Stimulated activated effector memory CD8-positive, alpha-beta T cell treated with anti-CD3 and anti-CD28 coated beads, Interleukin-12 subunit alpha, Interleukin-12 subunit beta, amount 100 ng/mL, for 72 hours (primary cell): ENCODE measurements at regions not wholly inside any gene's neighbourhood (a gene's known extent, or its start where the extent isn't known, plus 50 kb on each side); places are given as distances from the start of the nearest gene placed in this dataset.
A peak's percentile ranks its signal among the peaks of the same experiment; 100 is the strongest.

Source experiments
- ATAC-seq: fragments of 150-1000 bp; cut with Tn5 transposase; 2 replicates; pipeline ENCODE4 v1.10.0; 2021
- DNase-seq, 2 donors: peaks; one replicate each; pipeline ENCODE4 v3.0.0; 2021 to 2022; ENCODE audit warnings: low spot score in 2 of 2
- H3K27ac Mint-ChIP-seq: one replicate; pipeline ENCODE4 v1.8.0; 2022; ENCODE audit warnings: mild to moderate bottlenecking, mixed read lengths
- H3K36me3 Mint-ChIP-seq: one replicate; pipeline ENCODE4 v1.8.0; 2022; ENCODE audit warnings: mild to moderate bottlenecking, mixed read lengths
- H3K4me1 Mint-ChIP-seq: one replicate; pipeline ENCODE4 v1.8.0; 2022; ENCODE audit warnings: mixed read lengths
- H3K4me3 Mint-ChIP-seq: one replicate; pipeline ENCODE4 v1.8.0; 2022; ENCODE audit warnings: mild to moderate bottlenecking, mixed read lengths
- H3K9me3 Mint-ChIP-seq: one replicate; pipeline ENCODE4 v1.8.0; 2022; ENCODE audit warnings: mixed read lengths

- no peak for DNase-seq
- no peak for ATAC-seq
- Mint-ChIP-seq H3K4me1 (no peaks in the 10 kb centered on the region), H3K9me3 (no peaks in the 10 kb centered on the region), H3K27ac (no peak overlapping the region), H3K36me3 (no peaks in the 10 kb centered on the region), H3K4me3 (no peak overlapping the region)
These were observed 203.2 kb upstream of the GAP43 start for GRCh38 chr3:115420086-115420485.

- Mint-ChIP-seq H3K9me3 (no peaks in the 10 kb centered on the region), H3K4me1 (no peaks in the 10 kb centered on the region), H3K36me3 (no peaks in the 10 kb centered on the region), H3K4me3 (no peak overlapping the region), H3K27ac (no peak overlapping the region)
- DNase-seq (no peak), ATAC-seq (no peak)
These were observed 200.1 kb upstream of the GAP43 start for GRCh38 chr3:115423170-115423569.

GRCh38 chr3:115428841-115429240, 194.5 kb upstream of the GAP43 start:
- no peak overlapping the region for H3K4me3 Mint-ChIP-seq
- ATAC-seq = no peak
- no peaks in the 10 kb centered on the region for H3K9me3 Mint-ChIP-seq
- no peak for DNase-seq
- H3K4me1 Mint-ChIP-seq = no peaks in the 10 kb centered on the region
- H3K27ac Mint-ChIP-seq = no peak overlapping the region
- no peaks in the 10 kb centered on the region for H3K36me3 Mint-ChIP-seq

GRCh38 chr3:115436767-115437301, 186.5 kb upstream of the GAP43 start:
- no peak for DNase-seq

GRCh38 chr3:115438799-115439198, 184.5 kb upstream of the GAP43 start:
- DNase-seq (no peak), ATAC-seq (no peak)
- H3K36me3 Mint-ChIP-seq = no peaks in the 10 kb centered on the region
- H3K27ac Mint-ChIP-seq = no peak overlapping the region
- H3K4me3 Mint-ChIP-seq = no peak overlapping the region
- no peaks in the 10 kb centered on the region for H3K9me3 Mint-ChIP-seq
- H3K4me1 Mint-ChIP-seq = no peaks in the 10 kb centered on the region

More at GRCh38 chr3:115436767-115437301, 186.5 kb upstream of the GAP43 start:
- no peaks in the 10 kb centered on the region for H3K4me1 Mint-ChIP-seq
- H3K9me3 Mint-ChIP-seq = no peaks in the 10 kb centered on the region
- H3K36me3 Mint-ChIP-seq = no peaks in the 10 kb centered on the region
- no peak overlapping the region for H3K27ac Mint-ChIP-seq
- no peak overlapping the region for H3K4me3 Mint-ChIP-seq
- peak; percentile 24 for ATAC-seq

GRCh38 chr3:115445559-115445958, 177.8 kb upstream of the GAP43 start:
- no peaks in the 10 kb centered on the region for H3K9me3 Mint-ChIP-seq
- no peak overlapping the region for H3K4me3 Mint-ChIP-seq
- no peaks in the 10 kb centered on the region for H3K4me1 Mint-ChIP-seq
- H3K27ac Mint-ChIP-seq = no peak overlapping the region
- no peak for ATAC-seq
- H3K36me3 Mint-ChIP-seq = no peaks in the 10 kb centered on the region
- no peak for DNase-seq

GRCh38 chr3:115448851-115449250, 174.5 kb upstream of the GAP43 start:
- H3K36me3 Mint-ChIP-seq = no peaks in the 10 kb centered on the region
- ATAC-seq = no peak
- H3K4me3 Mint-ChIP-seq = no peak overlapping the region
- H3K9me3 Mint-ChIP-seq = no peaks in the 10 kb centered on the region
- no peaks in the 10 kb centered on the region for H3K4me1 Mint-ChIP-seq
- no peak overlapping the region for H3K27ac Mint-ChIP-seq
- no peak for DNase-seq

GRCh38 chr3:115450036-115450435, 173.3 kb upstream of the GAP43 start:
- ATAC-seq (no peak), DNase-seq (no peak)
- Mint-ChIP-seq H3K9me3 (no peaks in the 10 kb centered on the region), H3K27ac (no peak overlapping the region), H3K36me3 (no peaks in the 10 kb centered on the region), H3K4me1 (no peaks in the 10 kb centered on the region), H3K4me3 (no peak overlapping the region)

- Mint-ChIP-seq H3K9me3 (no peaks in the 10 kb centered on the region), H3K36me3 (no peaks in the 10 kb centered on the region), H3K4me3 (no peak overlapping the region), H3K27ac (no peak overlapping the region), H3K4me1 (no peaks in the 10 kb centered on the region)
- ATAC-seq (no peak), DNase-seq (no peak)
These were observed 159.3 kb upstream of the GAP43 start for GRCh38 chr3:115464036-115464435.

GRCh38 chr3:115469649-115470048, 153.7 kb upstream of the GAP43 start:
- Mint-ChIP-seq H3K4me1 (no peaks in the 10 kb centered on the region), H3K27ac (no peak overlapping the region), H3K9me3 (no peaks in the 10 kb centered on the region), H3K36me3 (no peaks in the 10 kb centered on the region), H3K4me3 (no peak overlapping the region)
- peak; percentile 53 for ATAC-seq
- no peak for DNase-seq

- Mint-ChIP-seq H3K4me3 (no peak overlapping the region), H3K4me1 (no peaks in the 10 kb centered on the region), H3K36me3 (no peaks in the 10 kb centered on the region), H3K27ac (no peak overlapping the region), H3K9me3 (no peaks in the 10 kb centered on the region)
- ATAC-seq = no peak
- no peak for DNase-seq
These were observed 153.1 kb upstream of the GAP43 start for GRCh38 chr3:115470254-115470653.

- Mint-ChIP-seq H3K4me1 (no peaks in the 10 kb centered on the region), H3K4me3 (no peak overlapping the region), H3K9me3 (no peaks in the 10 kb centered on the region), H3K27ac (no peak overlapping the region), H3K36me3 (no peaks in the 10 kb centered on the region)
- DNase-seq (no peak), ATAC-seq (no peak)
These were observed 147.9 kb upstream of the GAP43 start for GRCh38 chr3:115475178-115476041.

GRCh38 chr3:115476472-115476871, 146.8 kb upstream of the GAP43 start:
- no peaks in the 10 kb centered on the region for H3K9me3 Mint-ChIP-seq
- H3K4me1 Mint-ChIP-seq = no peaks in the 10 kb centered on the region
- no peaks in the 10 kb centered on the region for H3K36me3 Mint-ChIP-seq
- H3K27ac Mint-ChIP-seq = no peak overlapping the region
- DNase-seq (no peak), ATAC-seq (peak; percentile 37)
- no peak overlapping the region for H3K4me3 Mint-ChIP-seq

- Mint-ChIP-seq H3K36me3 (no peaks in the 10 kb centered on the region), H3K4me1 (no peaks in the 10 kb centered on the region), H3K9me3 (peaks cover 4% of the 10 kb centered on the region), H3K27ac (no peak overlapping the region), H3K4me3 (no peak overlapping the region)
- DNase-seq (no peak), ATAC-seq (no peak)
These were observed 145.0 kb upstream of the GAP43 start for GRCh38 chr3:115478359-115478758.

GRCh38 chr3:115486880-115487279, 136.4 kb upstream of the GAP43 start:
- Mint-ChIP-seq H3K9me3 (peaks cover 4% of the 10 kb centered on the region), H3K4me3 (no peak overlapping the region), H3K27ac (no peak overlapping the region), H3K4me1 (no peaks in the 10 kb centered on the region), H3K36me3 (no peaks in the 10 kb centered on the region)
- ATAC-seq (no peak), DNase-seq (no peak)

GRCh38 chr3:115487968-115488367, 135.3 kb upstream of the GAP43 start:
- no peak overlapping the region for H3K4me3 Mint-ChIP-seq

More at GRCh38 chr3:115487968-115488367, 135.3 kb upstream of the GAP43 start:
- Mint-ChIP-seq H3K27ac (no peak overlapping the region), H3K36me3 (no peaks in the 10 kb centered on the region), H3K9me3 (peaks cover under 1% of the 10 kb centered on the region), H3K4me1 (no peaks in the 10 kb centered on the region)
- DNase-seq = no peak
- no peak for ATAC-seq
